K562 (cell line): ENCODE measurements at regions not wholly inside any gene's neighbourhood (a gene's known extent, or its start where the extent isn't known, plus 50 kb on each side); places are given as distances from the start of the nearest gene placed in this dataset.

Experiments used
- ATAC-seq: fragments of 200-7000 bp; cut with Tn5 transposase; 3 replicates; pipeline ENCODE4 v1.9.1; 2020; ENCODE audit warnings: moderate library complexity
- BruUV-seq: library from RNA; stranded (reverse); fragments of 400-500 nt; replicated peaks from 2 replicates; lab custom pipeline; 2021; lab: Mats Ljungman, UMichigan
- CTCF ChIA-PET: fragments of 300-600 bp; formaldehyde crosslinking; extraction: SDS; loops from one replicate; lab custom pipeline; 2021; ENCODE audit warnings: low intra/inter-chr PET ratio; lab: Yijun Ruan, JAX
- POLR2A ChIA-PET: fragments of 300-600, 350-650 bp; sonication (Branson Sonifier 250); formaldehyde crosslinking; extraction: SDS; loops from one replicate; lab custom pipeline; 2021; ENCODE audit warnings: antibody characterized with exemption, inconsistent platforms; lab: Yijun Ruan, JAX
- DNase-seq, 4 experiments: peaks; one replicate each; pipeline versions ENCODE4 v3.0.0 to v3.0.0-alpha.2; 2011 to 2018; ENCODE audit warnings: low spot score in 3 of 4, mixed read lengths in 3 of 4; ENCODE audit errors: extremely low read depth in 1 of 4
- FAIRE-seq: peaks from 2 replicates; lab custom pipeline; 2011; peaks lifted over from hg19 to GRCh38; lab: Jason Lieb, UNC
- H2AFZ ChIP-seq: 2 replicates; pipeline ENCODE4 v1.6.0; 2011; ENCODE audit warnings: low read depth, low read length, control low read depth, inconsistent platforms
- H3K27ac ChIP-seq: fragments of 200-600 bp; 3 replicates; pipeline ENCODE4 v1.8.0; 2011; ENCODE audit warnings: low read depth, mild to moderate bottlenecking, control low read depth, inconsistent platforms, low read length, moderate library complexity, mixed read lengths; ENCODE audit errors: extremely low read depth
- H3K27me3 ChIP-seq, 2 experiments: fragments of 300-600 bp in 1 of 2; 2 replicates in 1 of 2; 3 replicates in 1 of 2; pipeline versions ENCODE4 v1.6.0 to v1.8.0; 2011; ENCODE audit warnings: inconsistent platforms in 2 of 2, low read length in 2 of 2, mild to moderate bottlenecking in 1 of 2, mixed read lengths in 1 of 2, moderate library complexity in 1 of 2; ENCODE audit not compliant: control insufficient read depth in 2 of 2, insufficient read depth in 2 of 2
- H3K36me3 ChIP-seq: fragments of 300-600 bp; 3 replicates; pipeline ENCODE4 v1.8.0; 2011; ENCODE audit warnings: mild to moderate bottlenecking, low read length, inconsistent platforms; ENCODE audit not compliant: control insufficient read depth, insufficient read depth
- H3K4me1 ChIP-seq, 2 experiments: fragments of 200-600 bp in 1 of 2; replicated peaks in 1 of 2; 2 replicates in 1 of 2; 3 replicates in 1 of 2; pipeline versions ENCODE4 v1.5.1 to v1.8.0; 2011; ENCODE audit warnings: inconsistent platforms in 2 of 2, low read length in 2 of 2, mild to moderate bottlenecking in 1 of 2, mixed read lengths in 1 of 2, moderate library complexity in 1 of 2; ENCODE audit not compliant: control insufficient read depth in 2 of 2, insufficient read depth in 2 of 2
- H3K4me2 ChIP-seq: 2 replicates; pipeline ENCODE4 v1.6.1; 2011; ENCODE audit warnings: low read length, control low read depth, inconsistent platforms, mixed read lengths; ENCODE audit not compliant: insufficient read depth
- H3K4me3 ChIP-seq: fragments of 200-600 bp; sonication (generic), shearing (Covaris generic); 2 replicates; pipeline ENCODE4 v1.5.1; 2016; ENCODE audit warnings: control low read depth, inconsistent platforms
- H3K79me2 ChIP-seq: fragments of 200-600 bp; 3 replicates; pipeline ENCODE4 v1.8.0; 2011; ENCODE audit warnings: low read length, inconsistent platforms; ENCODE audit not compliant: control insufficient read depth, insufficient read depth
- H3K9ac ChIP-seq, 2 experiments: 2 replicates each; pipeline versions ENCODE4 v1.6.0 to v1.6.1; 2011; ENCODE audit warnings: low read depth in 2 of 2, low read length in 2 of 2, control low read depth in 1 of 2, inconsistent platforms in 1 of 2, mild to moderate bottlenecking in 1 of 2, mixed read lengths in 1 of 2; ENCODE audit not compliant: insufficient read depth in 1 of 2
- H3K9me1 ChIP-seq: one replicate; pipeline ENCODE4 v1.6.0; 2011; ENCODE audit warnings: inconsistent platforms, mild to moderate bottlenecking, low read length, moderate library complexity; ENCODE audit not compliant: control insufficient read depth, insufficient read depth
- H3K9me3 ChIP-seq: replicated peaks from 2 replicates; pipeline ENCODE4 v1.5.1; 2011; ENCODE audit warnings: low read depth, low read length, inconsistent platforms; ENCODE audit not compliant: control insufficient read depth, insufficient read depth
- H4K20me1 ChIP-seq: replicated peaks from 2 replicates; pipeline ENCODE4 v1.6.1; 2011; ENCODE audit warnings: low read length, inconsistent platforms, mixed read lengths; ENCODE audit not compliant: control insufficient read depth, insufficient read depth
- EGR1 ChIP-seq: fragments of 450-650 bp; conservative IDR thresholded peaks from 2 replicates; pipeline ENCODE4 v1.6.1; 2017; ENCODE audit warnings: mild to moderate bottlenecking
- GATA2 ChIP-seq: sonication (generic); formaldehyde crosslinking; IDR thresholded peaks from 2 replicates; pipeline ENCODE4 v1.4.0; 2020; ENCODE audit warnings: mild to moderate bottlenecking, missing genetic modification reagents
- IRF2 ChIP-seq: sonication (generic); formaldehyde crosslinking; IDR thresholded peaks from 2 replicates; pipeline ENCODE4 v1.8.1; 2022; ENCODE audit warnings: mild to moderate bottlenecking, missing genetic modification reagents
- MIER1 ChIP-seq: fragments of 450-650 bp; IDR thresholded peaks from 2 replicates; pipeline ENCODE4 v1.6.1; 2016; ENCODE audit warnings: antibody characterized with exemption, mild to moderate bottlenecking, low read depth
- SMARCB1 ChIP-seq: IDR thresholded peaks from 2 replicates; pipeline ENCODE4 v1.6.1; 2011; ENCODE audit warnings: improper control_type of control experiment, low read depth; ENCODE audit not compliant: insufficient read length
- TCF3 ChIP-seq: sonication (generic); formaldehyde crosslinking; IDR thresholded peaks from 2 replicates; pipeline ENCODE4 v1.4.0; 2020; ENCODE audit warnings: mild to moderate bottlenecking, missing genetic modification reagents
- ZNF217 ChIP-seq: sonication (generic); formaldehyde crosslinking; IDR thresholded peaks from 2 replicates; pipeline ENCODE4 v1.8.0; 2022; ENCODE audit warnings: mild to moderate bottlenecking, missing genetic modification reagents
- ZNF586 ChIP-seq: fragments of 450-650 bp; formaldehyde crosslinking; conservative IDR thresholded peaks from 2 replicates; pipeline ENCODE4 v1.4.0; 2020; ENCODE audit warnings: mild to moderate bottlenecking, moderate library complexity
- WGBS: fragments of 100-300 bp; shearing (Covaris generic); methylation state at CpG from one replicate; pipeline ENCODE4 v1.1.6; 2016; ENCODE audit warnings: low coverage, mixed read lengths; ENCODE audit not compliant: insufficient coverage; ENCODE audit errors: missing lambda C conversion rate; 5-methylcytosine and 5-hydroxymethylcytosine counted together
- in situ Hi-C: fragments of 300-500 bp; cut with MboI; formaldehyde crosslinking; loops from 4 replicates; pipeline ENCODE4 v1.15.0; 2018; ENCODE audit warnings: inconsistent platforms, mixed read lengths
- intact Hi-C: fragments of 100-400 bp; cut with micrococcal nuclease; formaldehyde crosslinking; loops from 2 replicates; pipeline ENCODE4 v1.14.2; 2022
- TF ChIP-seq, protein P1 (sequence below): sonication (generic); formaldehyde crosslinking; IDR thresholded peaks from 2 replicates; pipeline ENCODE4 v1.8.0; 2023; ENCODE audit warnings: mild to moderate bottlenecking, missing genetic modification reagents
- TF ChIP-seq, protein P2 (sequence below): sonication (generic); formaldehyde crosslinking; IDR thresholded peaks from 2 replicates; pipeline ENCODE4 v1.8.0; 2022; ENCODE audit warnings: mild to moderate bottlenecking, missing genetic modification reagents
- TF ChIP-seq, protein P3 (sequence below), 2 experiments: fragments of 450-650 bp; formaldehyde crosslinking in 1 of 2; IDR thresholded peaks; 2 replicates each; pipeline versions ENCODE4 v1.4.0 to v1.6.1; 2014 to 2020; ENCODE audit warnings: mild to moderate bottlenecking in 2 of 2, borderline replicate concordance in 1 of 2, low read depth in 1 of 2

DNA sequence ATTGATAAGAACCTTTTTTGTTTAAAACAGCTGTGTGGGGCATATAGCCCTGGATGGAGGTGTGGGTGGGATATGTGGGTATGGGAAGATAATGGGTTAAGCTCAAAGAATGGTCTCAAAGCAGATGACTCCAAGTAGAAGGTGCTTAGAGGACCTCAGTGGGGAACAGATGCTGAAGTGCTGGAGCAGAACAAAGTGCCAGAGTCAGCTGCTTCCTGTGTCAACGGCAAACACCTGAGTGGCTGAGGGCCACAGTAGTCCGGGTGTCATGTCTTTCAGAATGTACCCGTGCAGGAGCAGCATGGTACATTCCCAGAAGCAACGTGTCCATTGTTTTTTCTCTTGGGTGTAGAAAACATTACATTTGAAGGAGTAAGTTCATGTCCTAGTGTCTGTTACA, 210.6 kb downstream of the CCNG2 start:
- DNase-seq (no peak), ATAC-seq (no peak), FAIRE-seq (no peak)
- no peak overlapping the region for H3K4me3 ChIP-seq
- intact Hi-C loops, result loop anchor here (5.0 kb wide), 1 partner anchor 65 kb away; no protein-coding TSS in a partner anchor
- no peaks in the 10 kb centered on the region for H3K79me2 ChIP-seq
- H3K36me3 ChIP-seq, result no peaks in the 10 kb centered on the region
- no peak overlapping the region for H3K4me2 ChIP-seq
- H3K9ac ChIP-seq, result no peak overlapping the region
- no peaks in the 10 kb centered on the region for H3K9me3 ChIP-seq
- H3K27ac ChIP-seq, result no peak overlapping the region
- ChIA-PET POLR2A (no interaction called here), CTCF (no interaction called here)
- in situ Hi-C loops, result no loop called here
- WGBS, result 0% methylated on average over 4 of the region's 4 CpGs
- no peak overlapping the region for H2AFZ ChIP-seq
- 0 out of 5 replicates have a peak, but pooled peaks cover 0 to 4% of the 10 kb centered on the region in 2 experiments for H3K27me3 ChIP-seq
- no TSS peak for BruUV-seq
- H4K20me1 ChIP-seq, result no peaks in the 10 kb centered on the region
- no peaks in the 10 kb centered on the region for H3K4me1 ChIP-seq
- H3K9me1 ChIP-seq, result no peaks in the 10 kb centered on the region
- no peak for TF ChIP-seq SMARCB1
- TF ChIP-seq, protein P1, sequence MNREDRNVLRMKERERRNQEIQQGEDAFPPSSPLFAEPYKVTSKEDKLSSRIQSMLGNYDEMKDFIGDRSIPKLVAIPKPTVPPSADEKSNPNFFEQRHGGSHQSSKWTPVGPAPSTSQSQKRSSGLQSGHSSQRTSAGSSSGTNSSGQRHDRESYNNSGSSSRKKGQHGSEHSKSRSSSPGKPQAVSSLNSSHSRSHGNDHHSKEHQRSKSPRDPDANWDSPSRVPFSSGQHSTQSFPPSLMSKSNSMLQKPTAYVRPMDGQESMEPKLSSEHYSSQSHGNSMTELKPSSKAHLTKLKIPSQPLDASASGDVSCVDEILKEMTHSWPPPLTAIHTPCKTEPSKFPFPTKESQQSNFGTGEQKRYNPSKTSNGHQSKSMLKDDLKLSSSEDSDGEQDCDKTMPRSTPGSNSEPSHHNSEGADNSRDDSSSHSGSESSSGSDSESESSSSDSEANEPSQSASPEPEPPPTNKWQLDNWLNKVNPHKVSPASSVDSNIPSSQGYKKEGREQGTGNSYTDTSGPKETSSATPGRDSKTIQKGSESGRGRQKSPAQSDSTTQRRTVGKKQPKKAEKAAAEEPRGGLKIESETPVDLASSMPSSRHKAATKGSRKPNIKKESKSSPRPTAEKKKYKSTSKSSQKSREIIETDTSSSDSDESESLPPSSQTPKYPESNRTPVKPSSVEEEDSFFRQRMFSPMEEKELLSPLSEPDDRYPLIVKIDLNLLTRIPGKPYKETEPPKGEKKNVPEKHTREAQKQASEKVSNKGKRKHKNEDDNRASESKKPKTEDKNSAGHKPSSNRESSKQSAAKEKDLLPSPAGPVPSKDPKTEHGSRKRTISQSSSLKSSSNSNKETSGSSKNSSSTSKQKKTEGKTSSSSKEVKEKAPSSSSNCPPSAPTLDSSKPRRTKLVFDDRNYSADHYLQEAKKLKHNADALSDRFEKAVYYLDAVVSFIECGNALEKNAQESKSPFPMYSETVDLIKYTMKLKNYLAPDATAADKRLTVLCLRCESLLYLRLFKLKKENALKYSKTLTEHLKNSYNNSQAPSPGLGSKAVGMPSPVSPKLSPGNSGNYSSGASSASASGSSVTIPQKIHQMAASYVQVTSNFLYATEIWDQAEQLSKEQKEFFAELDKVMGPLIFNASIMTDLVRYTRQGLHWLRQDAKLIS, result no peak
- TF ChIP-seq TCF3, result no peak
- TF ChIP-seq, protein P2, sequence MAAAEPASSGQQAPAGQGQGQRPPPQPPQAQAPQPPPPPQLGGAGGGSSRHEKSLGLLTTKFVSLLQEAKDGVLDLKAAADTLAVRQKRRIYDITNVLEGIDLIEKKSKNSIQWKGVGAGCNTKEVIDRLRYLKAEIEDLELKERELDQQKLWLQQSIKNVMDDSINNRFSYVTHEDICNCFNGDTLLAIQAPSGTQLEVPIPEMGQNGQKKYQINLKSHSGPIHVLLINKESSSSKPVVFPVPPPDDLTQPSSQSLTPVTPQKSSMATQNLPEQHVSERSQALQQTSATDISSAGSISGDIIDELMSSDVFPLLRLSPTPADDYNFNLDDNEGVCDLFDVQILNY (CRISPR knock-in tag), result no peak
- no peak for TF ChIP-seq ZNF586 (CRISPR knock-in tag)
- no peak for TF ChIP-seq IRF2 (CRISPR knock-in tag)
- TF ChIP-seq ZNF217 (CRISPR knock-in tag), result no peak
- TF ChIP-seq, protein P3, sequence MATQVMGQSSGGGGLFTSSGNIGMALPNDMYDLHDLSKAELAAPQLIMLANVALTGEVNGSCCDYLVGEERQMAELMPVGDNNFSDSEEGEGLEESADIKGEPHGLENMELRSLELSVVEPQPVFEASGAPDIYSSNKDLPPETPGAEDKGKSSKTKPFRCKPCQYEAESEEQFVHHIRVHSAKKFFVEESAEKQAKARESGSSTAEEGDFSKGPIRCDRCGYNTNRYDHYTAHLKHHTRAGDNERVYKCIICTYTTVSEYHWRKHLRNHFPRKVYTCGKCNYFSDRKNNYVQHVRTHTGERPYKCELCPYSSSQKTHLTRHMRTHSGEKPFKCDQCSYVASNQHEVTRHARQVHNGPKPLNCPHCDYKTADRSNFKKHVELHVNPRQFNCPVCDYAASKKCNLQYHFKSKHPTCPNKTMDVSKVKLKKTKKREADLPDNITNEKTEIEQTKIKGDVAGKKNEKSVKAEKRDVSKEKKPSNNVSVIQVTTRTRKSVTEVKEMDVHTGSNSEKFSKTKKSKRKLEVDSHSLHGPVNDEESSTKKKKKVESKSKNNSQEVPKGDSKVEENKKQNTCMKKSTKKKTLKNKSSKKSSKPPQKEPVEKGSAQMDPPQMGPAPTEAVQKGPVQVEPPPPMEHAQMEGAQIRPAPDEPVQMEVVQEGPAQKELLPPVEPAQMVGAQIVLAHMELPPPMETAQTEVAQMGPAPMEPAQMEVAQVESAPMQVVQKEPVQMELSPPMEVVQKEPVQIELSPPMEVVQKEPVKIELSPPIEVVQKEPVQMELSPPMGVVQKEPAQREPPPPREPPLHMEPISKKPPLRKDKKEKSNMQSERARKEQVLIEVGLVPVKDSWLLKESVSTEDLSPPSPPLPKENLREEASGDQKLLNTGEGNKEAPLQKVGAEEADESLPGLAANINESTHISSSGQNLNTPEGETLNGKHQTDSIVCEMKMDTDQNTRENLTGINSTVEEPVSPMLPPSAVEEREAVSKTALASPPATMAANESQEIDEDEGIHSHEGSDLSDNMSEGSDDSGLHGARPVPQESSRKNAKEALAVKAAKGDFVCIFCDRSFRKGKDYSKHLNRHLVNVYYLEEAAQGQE (IDR thresholded peaks at IDR 0.05; ENCODE audit: borderline replicate concordance), result no peak
- TF ChIP-seq, protein P3 (CRISPR knock-in tag; IDR thresholded peaks at IDR 0.05; ENCODE audit: low read depth), result no peak
- no peak for TF ChIP-seq MIER1
- no peak for TF ChIP-seq GATA2
- TF ChIP-seq EGR1, result no peak
